Stimulated activated CD8-positive, alpha-beta memory T cell treated with anti-CD3 and anti-CD28 coated beads, Interleukin-4, amount 100 ng/mL, for 24 hours (primary cell): ENCODE measurements at regions not wholly inside any gene's neighbourhood (a gene's known extent, or its start where the extent isn't known, plus 50 kb on each side); places are given as distances from the start of the nearest gene placed in this dataset.

Source experiments
- DNase-seq: peaks from one replicate; pipeline ENCODE4 v3.0.0-alpha.2; 2020; ENCODE audit warnings: low read depth

GRCh38 chr9:79788662-79789061 is 216.9 kb downstream of the TLE4 start:
- no peak for DNase-seq

- no peak for DNase-seq
These were observed 209.5 kb downstream of the TLE4 start for GRCh38 chr9:79781263-79781662.

GRCh38 chr9:79780559-79780958 is 208.8 kb downstream of the TLE4 start:
- DNase-seq, result no peak

GRCh38 chr9:79779901-79780300 is 208.1 kb downstream of the TLE4 start:
- no peak for DNase-seq

- DNase-seq, result no peak
These were observed 206.8 kb downstream of the TLE4 start for GRCh38 chr9:79778581-79778980.

GRCh38 chr9:79776581-79776980 is 204.8 kb downstream of the TLE4 start:
- no peak for DNase-seq
